ENCODE measurements at regions not wholly inside any gene's neighbourhood (a gene's known extent, or its start where the extent isn't known, plus 50 kb on each side); places are given as distances from the start of the nearest gene placed in this dataset.

- intact Hi-C loops (cut with DNase I): no loop called here
- DNase-seq: no peak
- H3K4me1 ChIP-seq: no peaks in the 10 kb centered on the region
- no peak overlapping the region for H3K4me3 ChIP-seq
- H3K27me3 ChIP-seq: no peaks in the 10 kb centered on the region
- 30 to 79% methylated on average over 2 of the region's 2 CpGs for WGBS, 2 donors
- H3K9me3 ChIP-seq: no peaks in the 10 kb centered on the region
- H3K36me3 ChIP-seq: no peaks in the 10 kb centered on the region
- no peak overlapping the region for H3K27ac ChIP-seq
- TF ChIP-seq POLR2AphosphoS5 (IDR thresholded peaks at IDR 0.05) (no peak), POLR2A (IDR thresholded peaks at IDR 0.05) (no peak), EP300 (IDR thresholded peaks at IDR 0.05) (no peak)
- TF ChIP-seq, protein P1, sequence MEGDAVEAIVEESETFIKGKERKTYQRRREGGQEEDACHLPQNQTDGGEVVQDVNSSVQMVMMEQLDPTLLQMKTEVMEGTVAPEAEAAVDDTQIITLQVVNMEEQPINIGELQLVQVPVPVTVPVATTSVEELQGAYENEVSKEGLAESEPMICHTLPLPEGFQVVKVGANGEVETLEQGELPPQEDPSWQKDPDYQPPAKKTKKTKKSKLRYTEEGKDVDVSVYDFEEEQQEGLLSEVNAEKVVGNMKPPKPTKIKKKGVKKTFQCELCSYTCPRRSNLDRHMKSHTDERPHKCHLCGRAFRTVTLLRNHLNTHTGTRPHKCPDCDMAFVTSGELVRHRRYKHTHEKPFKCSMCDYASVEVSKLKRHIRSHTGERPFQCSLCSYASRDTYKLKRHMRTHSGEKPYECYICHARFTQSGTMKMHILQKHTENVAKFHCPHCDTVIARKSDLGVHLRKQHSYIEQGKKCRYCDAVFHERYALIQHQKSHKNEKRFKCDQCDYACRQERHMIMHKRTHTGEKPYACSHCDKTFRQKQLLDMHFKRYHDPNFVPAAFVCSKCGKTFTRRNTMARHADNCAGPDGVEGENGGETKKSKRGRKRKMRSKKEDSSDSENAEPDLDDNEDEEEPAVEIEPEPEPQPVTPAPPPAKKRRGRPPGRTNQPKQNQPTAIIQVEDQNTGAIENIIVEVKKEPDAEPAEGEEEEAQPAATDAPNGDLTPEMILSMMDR (IDR thresholded peaks at IDR 0.05): no peak
These were observed 56.2 kb upstream of the PALM2AKAP2 start for GRCh38 chr9:109723781-109724180.

GRCh38 chr9:109725460-109725859 lies 54.5 kb upstream of the PALM2AKAP2 start:
- Histone ChIP-seq H3K36me3 (no peaks in the 10 kb centered on the region), H3K27me3 (no peaks in the 10 kb centered on the region), H3K4me1 (no peaks in the 10 kb centered on the region), H3K9me3 (no peaks in the 10 kb centered on the region), H3K27ac (no peak overlapping the region), H3K4me3 (no peak overlapping the region)
- TF ChIP-seq POLR2AphosphoS5 (IDR thresholded peaks at IDR 0.05): no peak
- TF ChIP-seq EP300 (IDR thresholded peaks at IDR 0.05): no peak
- no peak for TF ChIP-seq POLR2A (IDR thresholded peaks at IDR 0.05)
- TF ChIP-seq, protein P1 (IDR thresholded peaks at IDR 0.05): no peak
- no peak for DNase-seq
- 86 to 89% methylated on average over 4 of the region's 4 CpGs for WGBS, 2 donors
- intact Hi-C loops (cut with DNase I): no loop called here

DNA sequence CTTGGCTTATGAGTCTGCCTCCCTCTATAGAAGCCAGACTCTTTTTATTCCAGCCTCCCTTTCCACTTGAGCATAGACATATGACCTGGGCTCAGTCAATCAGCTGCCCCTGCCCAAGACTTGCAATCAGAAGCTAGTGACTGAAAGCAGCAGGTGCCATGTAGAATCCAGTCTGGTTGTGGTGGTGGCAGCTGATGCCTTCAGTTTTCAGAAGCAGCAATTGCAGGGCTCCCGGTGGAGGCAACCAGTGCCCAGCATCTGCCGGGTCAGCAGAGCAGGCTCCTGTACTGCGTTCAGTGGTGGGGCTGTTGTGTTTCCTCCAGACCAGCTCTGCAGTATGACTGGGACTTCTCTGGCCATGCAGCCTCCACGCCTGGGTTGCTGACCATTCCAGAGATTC lies 53.9 kb upstream of the PALM2AKAP2 start:
- no peaks in the 10 kb centered on the region for H3K36me3 ChIP-seq
- no peaks in the 10 kb centered on the region for H3K27me3 ChIP-seq
- intact Hi-C loops (cut with DNase I): no loop called here
- no peak overlapping the region for H3K27ac ChIP-seq
- H3K4me1 ChIP-seq: no peaks in the 10 kb centered on the region
- H3K4me3 ChIP-seq: no peak overlapping the region
- TF ChIP-seq POLR2A (IDR thresholded peaks at IDR 0.05): no peak
- no peak for TF ChIP-seq POLR2AphosphoS5 (IDR thresholded peaks at IDR 0.05)
- TF ChIP-seq EP300 (IDR thresholded peaks at IDR 0.05): no peak
- TF ChIP-seq, protein P1 (IDR thresholded peaks at IDR 0.05): no peak
- no peaks in the 10 kb centered on the region for H3K9me3 ChIP-seq
- 86 to 95% methylated on average over 4 of the region's 4 CpGs for WGBS, 2 donors
- DNase-seq: no peak

DNA sequence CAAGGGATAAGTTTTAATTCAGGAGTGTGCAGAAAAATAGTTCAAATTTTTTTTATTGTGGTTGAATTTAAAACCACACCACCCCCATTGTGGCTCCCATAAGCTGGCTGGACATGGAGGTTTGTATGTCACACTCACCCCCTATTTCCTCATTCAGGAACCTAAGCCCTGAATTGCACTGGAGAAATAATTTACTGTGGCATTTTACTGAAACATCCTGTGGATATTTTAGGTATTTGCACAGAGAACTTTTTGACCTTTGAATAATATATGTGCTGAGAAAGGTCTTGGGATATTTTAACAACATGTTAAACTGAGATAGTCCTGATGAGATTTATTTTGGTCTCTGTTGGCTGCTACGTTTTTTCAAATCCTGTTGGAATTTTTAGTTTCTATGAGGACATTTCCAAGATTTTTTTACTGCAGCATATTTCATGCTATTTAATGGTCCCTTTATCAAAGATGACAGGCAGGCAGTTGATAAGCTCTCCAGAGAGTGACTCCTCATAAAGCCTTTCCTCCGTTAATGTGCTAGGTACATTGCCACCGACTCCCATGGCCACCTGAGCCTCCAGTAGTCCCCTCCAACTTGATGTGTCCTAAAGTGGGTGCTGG lies 51.2 kb upstream of the PALM2AKAP2 start:
- Histone ChIP-seq H3K27me3 (no peaks in the 10 kb centered on the region), H3K36me3 (no peaks in the 10 kb centered on the region), H3K4me3 (no peak overlapping the region), H3K9me3 (no peaks in the 10 kb centered on the region), H3K27ac (no peak overlapping the region), H3K4me1 (no peaks in the 10 kb centered on the region)
- WGBS, 2 donors: 37 to 65% methylated on average over 3 of the region's 3 CpGs
- no peak for DNase-seq
- intact Hi-C loops (cut with DNase I): no loop called here
- no peak for TF ChIP-seq POLR2AphosphoS5 (IDR thresholded peaks at IDR 0.05)
- TF ChIP-seq, protein P1 (IDR thresholded peaks at IDR 0.05): no peak
- no peak for TF ChIP-seq POLR2A (IDR thresholded peaks at IDR 0.05)
- TF ChIP-seq EP300 (IDR thresholded peaks at IDR 0.05): no peak

GRCh38 chr9:109729513-109729912 lies 50.5 kb upstream of the PALM2AKAP2 start:
- 68 to 81% methylated on average over 2 of the region's 2 CpGs for WGBS, 2 donors
- H3K27ac ChIP-seq: no peak overlapping the region
- TF ChIP-seq EP300 (IDR thresholded peaks at IDR 0.05): no peak
- TF ChIP-seq, protein P1 (IDR thresholded peaks at IDR 0.05): no peak
- no peak for TF ChIP-seq POLR2AphosphoS5 (IDR thresholded peaks at IDR 0.05)
- TF ChIP-seq POLR2A (IDR thresholded peaks at IDR 0.05): no peak
- intact Hi-C loops (cut with DNase I): no loop called here
- no peaks in the 10 kb centered on the region for H3K9me3 ChIP-seq
- no peaks in the 10 kb centered on the region for H3K27me3 ChIP-seq
- H3K4me3 ChIP-seq: no peak overlapping the region
- H3K36me3 ChIP-seq: no peaks in the 10 kb centered on the region
- H3K4me1 ChIP-seq: no peaks in the 10 kb centered on the region
- DNase-seq: no peak
